ENCODE measurements at regions not wholly inside any gene's neighbourhood (a gene's known extent, or its start where the extent isn't known, plus 50 kb on each side); places are given as distances from the start of the nearest gene placed in this dataset.
"Not testable (repeated sequence)": the region's sequence is repeated elsewhere in the genome, so short reads cannot be mapped to it uniquely, and the experiment has no call there.

- Histone ChIP-seq H3K27me3 (ENCODE audit: control insufficient read depth, insufficient read depth, low read length) (peaks cover 3% of the 10 kb centered on the region), H2AFZ (no peak overlapping the region), H3K9ac (no peak overlapping the region), H3K4me3 (ENCODE audit: low read depth, low read length) (no peak overlapping the region), H3K4me2 (ENCODE audit: low read length) (peak overlapping the region; percentile 44), H3K4me1 (no peaks in the 10 kb centered on the region), H3K27ac (no peak overlapping the region), H3K9me3 (ENCODE audit: control insufficient read depth, low read length) (no peaks in the 10 kb centered on the region), H3K36me3 (ENCODE audit: control insufficient read depth, insufficient read depth, low read length) (no peaks in the 10 kb centered on the region), H3K79me2 (no peaks in the 10 kb centered on the region)
- TF ChIP-seq, protein P1, sequence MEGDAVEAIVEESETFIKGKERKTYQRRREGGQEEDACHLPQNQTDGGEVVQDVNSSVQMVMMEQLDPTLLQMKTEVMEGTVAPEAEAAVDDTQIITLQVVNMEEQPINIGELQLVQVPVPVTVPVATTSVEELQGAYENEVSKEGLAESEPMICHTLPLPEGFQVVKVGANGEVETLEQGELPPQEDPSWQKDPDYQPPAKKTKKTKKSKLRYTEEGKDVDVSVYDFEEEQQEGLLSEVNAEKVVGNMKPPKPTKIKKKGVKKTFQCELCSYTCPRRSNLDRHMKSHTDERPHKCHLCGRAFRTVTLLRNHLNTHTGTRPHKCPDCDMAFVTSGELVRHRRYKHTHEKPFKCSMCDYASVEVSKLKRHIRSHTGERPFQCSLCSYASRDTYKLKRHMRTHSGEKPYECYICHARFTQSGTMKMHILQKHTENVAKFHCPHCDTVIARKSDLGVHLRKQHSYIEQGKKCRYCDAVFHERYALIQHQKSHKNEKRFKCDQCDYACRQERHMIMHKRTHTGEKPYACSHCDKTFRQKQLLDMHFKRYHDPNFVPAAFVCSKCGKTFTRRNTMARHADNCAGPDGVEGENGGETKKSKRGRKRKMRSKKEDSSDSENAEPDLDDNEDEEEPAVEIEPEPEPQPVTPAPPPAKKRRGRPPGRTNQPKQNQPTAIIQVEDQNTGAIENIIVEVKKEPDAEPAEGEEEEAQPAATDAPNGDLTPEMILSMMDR (IDR thresholded peaks at IDR 0.05) = no peak
These were observed 139.2 kb downstream of the SLITRK5 start for GRCh38 chr13:87810391-87810801.

DNA sequence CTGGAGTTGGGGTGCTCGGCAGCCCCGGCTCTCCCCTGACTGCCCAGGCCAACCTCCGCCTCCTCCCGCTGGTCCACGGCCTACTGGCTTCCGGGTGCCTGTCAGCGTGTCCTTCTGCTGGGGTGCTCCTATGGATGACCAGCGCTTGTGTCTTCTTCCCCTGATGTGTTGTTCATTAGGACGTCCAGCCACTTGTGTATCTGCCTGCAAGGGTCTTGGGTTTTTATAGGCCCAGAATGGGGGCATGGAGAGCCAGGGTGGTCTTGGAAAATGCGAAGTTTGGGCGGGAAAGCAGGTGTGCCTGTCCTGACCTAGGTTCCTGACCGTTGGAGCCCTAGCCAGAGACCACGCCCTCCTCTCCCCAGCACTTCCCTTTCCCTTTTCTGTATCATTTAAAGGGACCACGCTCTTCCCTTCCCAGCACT lies 139.8 kb downstream of the SLITRK5 start:
- Histone ChIP-seq H3K4me3 (ENCODE audit: low read depth, low read length) (no peak overlapping the region), H3K27ac (no peak overlapping the region), H3K4me1 (no peaks in the 10 kb centered on the region), H3K9me3 (ENCODE audit: control insufficient read depth, low read length) (no peaks in the 10 kb centered on the region), H3K4me2 (ENCODE audit: low read length) (no peak overlapping the region), H3K9ac (no peak overlapping the region), H2AFZ (no peak overlapping the region), H3K79me2 (no peaks in the 10 kb centered on the region), H3K27me3 (ENCODE audit: control insufficient read depth, insufficient read depth, low read length) (peaks cover 3% of the 10 kb centered on the region), H3K36me3 (ENCODE audit: control insufficient read depth, insufficient read depth, low read length) (no peaks in the 10 kb centered on the region)
- TF ChIP-seq, protein P1 (IDR thresholded peaks at IDR 0.05) = no peak

DNA sequence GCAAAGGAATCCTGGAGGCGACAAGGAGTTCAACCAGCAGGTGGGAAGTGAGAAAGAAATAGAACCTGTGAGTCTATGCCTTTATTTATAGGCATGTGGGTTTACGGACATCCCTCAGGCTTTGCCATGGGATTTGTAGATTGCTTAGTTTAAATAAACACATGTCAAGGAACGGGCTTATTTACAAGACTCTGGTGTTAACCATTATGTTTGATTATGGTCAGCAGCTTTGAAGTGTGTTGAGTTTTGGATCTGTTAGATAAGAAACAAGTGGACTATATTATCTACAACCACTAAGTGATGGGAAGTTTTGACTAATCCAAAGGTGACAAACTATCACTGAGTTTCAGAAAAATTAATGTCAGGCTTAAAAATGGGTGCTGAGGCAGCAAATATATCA lies 143.2 kb downstream of the SLITRK5 start:
- Histone ChIP-seq H3K9me3 (ENCODE audit: control insufficient read depth, low read length) (no peaks in the 10 kb centered on the region), H3K4me3 (ENCODE audit: low read depth, low read length) (no peak overlapping the region), H3K4me1 (no peaks in the 10 kb centered on the region), H2AFZ (no peak overlapping the region), H3K9ac (no peak overlapping the region), H3K4me2 (ENCODE audit: low read length) (no peak overlapping the region), H3K36me3 (ENCODE audit: control insufficient read depth, insufficient read depth, low read length) (no peaks in the 10 kb centered on the region), H3K27ac (no peak overlapping the region), H3K79me2 (no peaks in the 10 kb centered on the region), H3K27me3 (ENCODE audit: control insufficient read depth, insufficient read depth, low read length) (no peaks in the 10 kb centered on the region)
- TF ChIP-seq, protein P1 (IDR thresholded peaks at IDR 0.05) = no peak

DNA sequence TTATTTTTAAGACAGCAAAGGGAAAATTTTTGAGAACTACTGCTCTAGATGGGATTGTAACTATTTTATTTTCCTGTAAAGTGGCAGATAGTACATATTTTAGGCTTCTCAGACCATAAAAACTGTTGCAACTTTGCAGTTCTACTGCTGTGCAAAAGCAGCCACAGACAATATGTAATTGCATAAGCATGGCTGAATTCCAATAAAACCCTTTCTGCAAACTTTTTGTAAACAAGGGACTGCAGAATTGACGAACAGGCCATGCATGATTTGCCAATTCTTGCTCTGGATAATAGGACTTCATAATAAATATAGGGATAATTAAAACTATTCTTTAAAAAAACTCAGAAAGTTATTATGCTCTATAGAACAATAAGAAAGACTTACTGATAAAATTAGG lies 149.1 kb downstream of the SLITRK5 start:
- no peaks in the 10 kb centered on the region for H3K27me3 ChIP-seq (ENCODE audit: control insufficient read depth, insufficient read depth, low read length)
- H3K27ac ChIP-seq = no peak overlapping the region
- TF ChIP-seq, protein P1 (IDR thresholded peaks at IDR 0.05) = no peak
- no peak overlapping the region for H3K4me3 ChIP-seq (ENCODE audit: low read depth, low read length)
- H2AFZ ChIP-seq = no peak overlapping the region
- H3K4me2 ChIP-seq (ENCODE audit: low read length) = no peak overlapping the region
- no peak overlapping the region for H3K9ac ChIP-seq
- no peaks in the 10 kb centered on the region for H3K36me3 ChIP-seq (ENCODE audit: control insufficient read depth, insufficient read depth, low read length)
- no peaks in the 10 kb centered on the region for H3K79me2 ChIP-seq
- H3K9me3 ChIP-seq (ENCODE audit: control insufficient read depth, low read length) = no peaks in the 10 kb centered on the region
- no peaks in the 10 kb centered on the region for H3K4me1 ChIP-seq

GRCh38 chr13:87821512-87821911 lies 150.3 kb downstream of the SLITRK5 start:
- H3K36me3 ChIP-seq (ENCODE audit: control insufficient read depth, insufficient read depth, low read length) = no peaks in the 10 kb centered on the region
- H3K79me2 ChIP-seq = no peaks in the 10 kb centered on the region
- H3K4me1 ChIP-seq = no peaks in the 10 kb centered on the region
- H3K4me2 ChIP-seq (ENCODE audit: low read length) = no peak overlapping the region
- H3K9me3 ChIP-seq (ENCODE audit: control insufficient read depth, low read length) = no peaks in the 10 kb centered on the region
- no peak overlapping the region for H3K27ac ChIP-seq
- no peak overlapping the region for H2AFZ ChIP-seq
- H3K27me3 ChIP-seq (ENCODE audit: control insufficient read depth, insufficient read depth, low read length) = no peaks in the 10 kb centered on the region
- H3K9ac ChIP-seq = no peak overlapping the region
- H3K4me3 ChIP-seq (ENCODE audit: low read depth, low read length) = no peak overlapping the region
- TF ChIP-seq, protein P1 (IDR thresholded peaks at IDR 0.05) = no peak

DNA sequence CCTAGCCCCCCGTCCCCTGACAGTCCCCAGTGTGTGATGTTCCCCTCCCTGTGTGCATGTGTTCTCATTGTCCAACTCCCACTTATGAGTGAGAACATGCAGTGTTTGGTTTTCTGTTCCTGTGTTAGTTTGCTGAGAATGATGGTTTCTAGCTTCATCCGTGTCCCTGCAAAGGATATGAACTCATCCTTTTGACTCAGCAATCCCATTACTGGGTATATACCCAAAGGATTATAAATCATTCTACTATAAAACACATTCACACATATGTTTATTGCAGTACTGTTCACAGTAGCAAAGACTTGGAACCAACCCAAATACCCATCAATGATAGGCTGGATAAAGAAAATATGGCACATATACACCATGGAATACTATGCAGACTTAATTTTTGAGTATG lies 155.1 kb downstream of the SLITRK5 start:
- H3K4me1 ChIP-seq; H3K4me2 ChIP-seq (ENCODE audit: low read length); H3K9me3 ChIP-seq (ENCODE audit: control insufficient read depth, low read length); H3K36me3 ChIP-seq (ENCODE audit: control insufficient read depth, insufficient read depth, low read length); H3K9ac ChIP-seq; H3K79me2 ChIP-seq; H3K27ac ChIP-seq; H2AFZ ChIP-seq; H3K4me3 ChIP-seq (ENCODE audit: low read depth, low read length); H3K27me3 ChIP-seq (ENCODE audit: control insufficient read depth, insufficient read depth, low read length): not testable (repeated sequence)

All from parathyroid adenoma (tissue), 2 donors.